A549 (cell line): ENCODE measurements at regions not wholly inside any gene's neighbourhood (a gene's known extent, or its start where the extent isn't known, plus 50 kb on each side); places are given as distances from the start of the nearest gene placed in this dataset.
A peak's percentile ranks its signal among the peaks of the same experiment; 100 is the strongest.

Source experiments
- ATAC-seq, 2 experiments: fragments of 200-7000 bp in 1 of 2; fragments of >200 bp in 1 of 2; cut with Nextera tagmentation in 1 of 2; cut with Tn5 transposase in 1 of 2; 3 replicates each; pipeline versions ENCODE4 v1.8.0 to v1.9.1; 2018 to 2020; ENCODE audit warnings: mild to moderate bottlenecking in 1 of 2, moderate library complexity in 1 of 2
- CTCF ChIA-PET: fragments of 300-600 bp; sonication (Branson Sonifier 250); formaldehyde crosslinking; extraction: SDS; loops from one replicate; lab custom pipeline; 2021; ENCODE audit warnings: antibody characterized with exemption, inconsistent platforms; lab: Yijun Ruan, JAX
- POLR2A ChIA-PET: fragments of 350-600 bp; formaldehyde crosslinking; extraction: SDS; loops from one replicate; lab custom pipeline; 2021; ENCODE audit warnings: antibody characterized with exemption, inconsistent platforms; lab: Yijun Ruan, JAX
- DNase-seq, 2 experiments: peaks; one replicate each; pipeline versions ENCODE4 v3.0.0 to v3.0.0-alpha.2; 2011 to 2016; ENCODE audit warnings: low read depth in 1 of 2, low spot score in 1 of 2
- FAIRE-seq: peaks from 2 replicates; lab custom pipeline; 2011; peaks lifted over from hg19 to GRCh38; lab: Jason Lieb, UNC
- H3K27ac ChIP-seq, 2 experiments: fragments of >200 bp; sonication (Bioruptor Twin); formaldehyde crosslinking; 3 replicates each; pipeline ENCODE4 v1.5.1; 2016 to 2017
- H3K4me1 ChIP-seq: fragments of >200 bp; sonication (Bioruptor Twin); formaldehyde crosslinking; 3 replicates; pipeline ENCODE4 v1.6.1; 2016
- H3K4me2 ChIP-seq: fragments of >200 bp; sonication (Bioruptor Twin); formaldehyde crosslinking; 3 replicates; pipeline ENCODE4 v1.6.1; 2016
- H3K4me3 ChIP-seq: fragments of >200 bp; sonication (Bioruptor Twin); formaldehyde crosslinking; 3 replicates; pipeline ENCODE4 v1.5.1; 2016
- H3K9me3 ChIP-seq: fragments of >200 bp; sonication (Bioruptor Twin); formaldehyde crosslinking; 3 replicates; pipeline ENCODE4 v1.6.1; 2016
- BCL3 ChIP-seq: fragments of >200 bp; sonication (Bioruptor Twin); formaldehyde crosslinking; IDR thresholded peaks from 3 replicates; pipeline ENCODE4 v1.6.1; 2016
- BHLHE40 ChIP-seq: IDR thresholded peaks from 2 replicates; pipeline ENCODE4 v1.6.1; 2012; ENCODE audit warnings: low read depth, low read length, inconsistent platforms
- CBX8 ChIP-seq: fragments of 200-600 bp; sonication (generic); IDR thresholded peaks from 2 replicates; pipeline ENCODE4 v1.6.1; 2016
- CEBPB ChIP-seq, 2 experiments: fragments of >200 bp in 1 of 2; sonication (Bioruptor Twin) in 1 of 2; formaldehyde crosslinking in 1 of 2; IDR thresholded peaks; 2 replicates each; pipeline ENCODE4 v1.6.1; 2012 to 2016
- CHD2 ChIP-seq: fragments of 150-350 bp; IDR thresholded peaks from 2 replicates; pipeline ENCODE4 v1.6.1; 2014; ENCODE audit warnings: low read length; ENCODE audit not compliant: partially characterized antibody
- CHD4 ChIP-seq: fragments of 200-600 bp; sonication (generic); IDR thresholded peaks from 2 replicates; pipeline ENCODE4 v1.6.1; 2016; ENCODE audit warnings: antibody characterized with exemption, mild to moderate bottlenecking, borderline replicate concordance
- CTCF ChIP-seq: fragments of >200 bp; sonication (Bioruptor Twin); formaldehyde crosslinking; IDR thresholded peaks from 3 replicates; pipeline ENCODE4 v1.5.1; 2016
- ELK1 ChIP-seq: fragments of 150-350 bp; IDR thresholded peaks from 2 replicates; pipeline ENCODE4 v1.6.1; 2014; ENCODE audit warnings: low read depth, mild to moderate bottlenecking, low read length
- HOXB13 ChIP-seq: fragments of 250-450 bp; sonication (Bioruptor Pico); IDR thresholded peaks from 2 replicates; pipeline ENCODE4 v1.5.0; 2020; ENCODE audit warnings: low read depth, mild to moderate bottlenecking, moderate library complexity
- HOXB5 ChIP-seq: fragments of 250-450 bp; sonication (Bioruptor Pico); IDR thresholded peaks from 2 replicates; pipeline ENCODE4 v1.5.0; 2020; ENCODE audit warnings: mild to moderate bottlenecking, moderate library complexity
- KDM5A ChIP-seq: fragments of 200-600 bp; sonication (generic); IDR thresholded peaks from 2 replicates; pipeline ENCODE4 v1.6.1; 2016; ENCODE audit warnings: antibody characterized with exemption, mild to moderate bottlenecking
- MAFK ChIP-seq: fragments of 450-650 bp; IDR thresholded peaks from 2 replicates; pipeline ENCODE4 v1.6.1; 2014; ENCODE audit not compliant: partially characterized antibody
- MYC ChIP-seq: IDR thresholded peaks from 2 replicates; pipeline ENCODE4 v1.6.1; 2012; ENCODE audit warnings: mild to moderate bottlenecking, inconsistent platforms, low read length, improper control_type of control experiment, borderline replicate concordance
- NFE2L2 ChIP-seq: fragments of 150-350 bp; conservative IDR thresholded peaks from 2 replicates; pipeline ENCODE4 v1.6.1; 2014; ENCODE audit warnings: low read length
- PHF8 ChIP-seq: fragments of 200-600 bp; sonication (generic); IDR thresholded peaks from 2 replicates; pipeline ENCODE4 v1.6.1; 2016; ENCODE audit warnings: low read depth, mild to moderate bottlenecking, antibody characterized with exemption, moderate library complexity, borderline replicate concordance
- POLR2AphosphoS2 ChIP-seq: conservative IDR thresholded peaks from 2 replicates; pipeline ENCODE4 v1.6.1; 2012; ENCODE audit warnings: low read length, improper control_type of control experiment, inconsistent platforms
- REST ChIP-seq: fragments of 200-600 bp; sonication (generic); IDR thresholded peaks from 2 replicates; pipeline ENCODE4 v1.6.1; 2016; ENCODE audit warnings: antibody characterized with exemption, mild to moderate bottlenecking, moderate library complexity
- RFX5 ChIP-seq: fragments of 450-650 bp; IDR thresholded peaks from 2 replicates; pipeline ENCODE4 v1.7.1; 2014; ENCODE audit warnings: antibody characterized with exemption, mild to moderate bottlenecking, moderate library complexity
- SMC3 ChIP-seq: fragments of >200 bp; sonication (Bioruptor Twin); formaldehyde crosslinking; IDR thresholded peaks from 3 replicates; pipeline ENCODE4 v1.6.1; 2018; ENCODE audit warnings: inconsistent platforms
- SREBF2 ChIP-seq: fragments of 450-650 bp; IDR thresholded peaks from 2 replicates; pipeline ENCODE4 v1.6.1; 2014; ENCODE audit warnings: mild to moderate bottlenecking, moderate library complexity
- USF2 ChIP-seq: fragments of 450-650 bp; IDR thresholded peaks from 2 replicates; pipeline ENCODE4 v1.6.1; 2014; ENCODE audit warnings: antibody characterized with exemption
- ZC3H11A ChIP-seq: fragments of 450-650 bp; IDR thresholded peaks from 2 replicates; pipeline ENCODE4 v1.6.1; 2014; ENCODE audit warnings: antibody characterized with exemption, mild to moderate bottlenecking
- ZFP36 ChIP-seq: fragments of 450-650 bp; IDR thresholded peaks from 2 replicates; pipeline ENCODE4 v1.6.1; 2014; ENCODE audit warnings: borderline replicate concordance; ENCODE audit not compliant: partially characterized antibody
- ZNF302 ChIP-seq: fragments of 250-450 bp; sonication (Bioruptor Pico); IDR thresholded peaks from 2 replicates; pipeline ENCODE4 v1.9.0; 2021; ENCODE audit warnings: inconsistent platforms, mild to moderate bottlenecking, moderate library complexity
- ZSCAN20 ChIP-seq: fragments of 250-450 bp; sonication (Bioruptor Pico); IDR thresholded peaks from 2 replicates; pipeline ENCODE4 v1.8.0; 2022; ENCODE audit warnings: mild to moderate bottlenecking, moderate library complexity
- WGBS: methylation state at CpG from one replicate; pipeline ENCODE4 v1.1.6; 2017; ENCODE audit errors: missing lambda C conversion rate; 5-methylcytosine and 5-hydroxymethylcytosine counted together
- TF ChIP-seq, protein P1 (sequence below): IDR thresholded peaks from 2 replicates; pipeline ENCODE4 v1.6.1; 2012
- TF ChIP-seq, protein P2 (sequence below): fragments of >200 bp; sonication (Bioruptor Twin); formaldehyde crosslinking; IDR thresholded peaks from 2 replicates; pipeline ENCODE4 v1.6.1; 2016

DNA sequence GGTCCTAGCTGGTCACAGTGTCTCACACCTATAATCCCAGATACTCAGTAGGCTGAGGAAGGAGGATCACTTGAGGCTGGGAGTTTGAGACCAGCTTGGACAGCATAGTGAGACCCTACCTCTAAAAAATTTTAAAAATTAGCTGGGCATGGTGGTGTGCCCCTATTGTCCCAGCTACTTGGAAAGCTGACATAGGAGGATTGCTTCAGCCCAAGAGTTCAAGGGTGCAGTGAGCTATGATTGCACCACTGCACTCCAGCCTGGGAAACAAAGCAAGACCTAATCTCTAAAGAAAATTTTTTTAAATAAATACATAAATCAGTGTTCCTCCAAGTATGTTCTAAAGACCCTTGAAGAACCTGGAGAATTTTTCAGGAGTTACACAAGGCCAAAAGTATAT is 50.6 kb upstream of the GNAO1 start:
- no peak overlapping the region for H3K4me2 ChIP-seq
- no peaks in the 10 kb centered on the region for H3K9me3 ChIP-seq
- DNase-seq (no peak), ATAC-seq (no peak), FAIRE-seq (no peak)
- TF ChIP-seq MYC (no peak), HOXB5 (CRISPR knock-in tag) (no peak), ELK1 (no peak), CTCF (no peak), ZSCAN20 (CRISPR knock-in tag) (no peak), BCL3 (no peak), KDM5A (no peak), SMC3 (no peak), PHF8 (no peak), ZNF302 (no peak), RFX5 (no peak), CBX8 (no peak), ZFP36 (no peak), BHLHE40 (no peak), MAFK (no peak)
- TF ChIP-seq, protein P1, sequence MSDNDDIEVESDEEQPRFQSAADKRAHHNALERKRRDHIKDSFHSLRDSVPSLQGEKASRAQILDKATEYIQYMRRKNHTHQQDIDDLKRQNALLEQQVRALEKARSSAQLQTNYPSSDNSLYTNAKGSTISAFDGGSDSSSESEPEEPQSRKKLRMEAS: no peak
- ChIA-PET CTCF (no interaction called here), POLR2A (no interaction called here)
- H3K4me1 ChIP-seq: no peaks in the 10 kb centered on the region
- no peak overlapping the region for H3K27ac ChIP-seq
- H3K4me3 ChIP-seq: no peak overlapping the region

GRCh38 chr16:56137269-56137668 is 54.0 kb upstream of the GNAO1 start:
- no peak for FAIRE-seq
- CTCF ChIA-PET: no interaction called here

More at GRCh38 chr16:56137269-56137668, 54.0 kb upstream of the GNAO1 start:
- POLR2A ChIA-PET: no interaction called here
- TF ChIP-seq HOXB13 (CRISPR knock-in tag): no peak
- TF ChIP-seq NFE2L2: no peak
- TF ChIP-seq, protein P2, sequence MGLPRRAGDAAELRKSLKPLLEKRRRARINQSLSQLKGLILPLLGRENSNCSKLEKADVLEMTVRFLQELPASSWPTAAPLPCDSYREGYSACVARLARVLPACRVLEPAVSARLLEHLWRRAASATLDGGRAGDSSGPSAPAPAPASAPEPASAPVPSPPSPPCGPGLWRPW: no peak
- TF ChIP-seq, protein P1: no peak
- TF ChIP-seq USF2: no peak
- no peak for TF ChIP-seq CHD4
- TF ChIP-seq POLR2AphosphoS2: no peak
- no peak for TF ChIP-seq REST
- TF ChIP-seq CEBPB (IDR thresholded peaks at IDR 0.05): no peak
- TF ChIP-seq SREBF2: no peak
- TF ChIP-seq ZC3H11A: no peak
- no peak for TF ChIP-seq ZSCAN20 (CRISPR knock-in tag)
- no peak for TF ChIP-seq CHD2
- TF ChIP-seq SMC3: no peak
- TF ChIP-seq MAFK: no peak
- TF ChIP-seq, all 56 proteins: peak for 0
- DNase-seq: no peak
- Histone ChIP-seq H3K4me2 (0 out of 3 replicates have a peak overlapping the region, but pooled peaks have one; percentile 10), H3K27ac (no peak overlapping the region), H3K4me1 (no peaks in the 10 kb centered on the region), H3K4me3 (no peak overlapping the region), H3K9me3 (no peaks in the 10 kb centered on the region)
- 22% methylated on average over 5 of the region's 5 CpGs for WGBS
- no peak for ATAC-seq
